ENCODE measurements at regions not wholly inside any gene's neighbourhood (a gene's known extent, or its start where the extent isn't known, plus 50 kb on each side); places are given as distances from the start of the nearest gene placed in this dataset.

- no peak for DNase-seq (ENCODE audit: extremely low spot score in 2 of 2)
- no peaks in the 10 kb centered on the region for H3K4me1 ChIP-seq
- H3K4me3 ChIP-seq, result no peak overlapping the region
- no peaks in the 10 kb centered on the region for H3K9me3 ChIP-seq
- H3K27me3 ChIP-seq, result no peaks in the 10 kb centered on the region
- H3K36me3 ChIP-seq, result no peaks in the 10 kb centered on the region
- TF ChIP-seq POLR2AphosphoS5 (IDR thresholded peaks at IDR 0.05; ENCODE audit: insufficient read depth in 1 of 2, low read depth in 1 of 2) (no peak), POLR2A (IDR thresholded peaks at IDR 0.05) (no peak), CTCF (IDR thresholded peaks at IDR 0.05) (no peak)
- H3K27ac ChIP-seq, result no peak overlapping the region
- intact Hi-C loops (cut with DNase I), result no loop called here
These were observed 1114.3 kb downstream of the IGSF11 start for GRCh38 chr3:117920253-117920898.

- intact Hi-C loops (cut with DNase I), result no loop called here
- Histone ChIP-seq H3K27me3 (no peaks in the 10 kb centered on the region), H3K36me3 (no peaks in the 10 kb centered on the region), H3K4me3 (no peak overlapping the region), H3K4me1 (no peaks in the 10 kb centered on the region), H3K27ac (no peak overlapping the region), H3K9me3 (no peaks in the 10 kb centered on the region)
- DNase-seq (ENCODE audit: extremely low spot score in 2 of 2), result no peak
- TF ChIP-seq CTCF (IDR thresholded peaks at IDR 0.05) (no peak), POLR2AphosphoS5 (IDR thresholded peaks at IDR 0.05; ENCODE audit: insufficient read depth in 1 of 2, low read depth in 1 of 2) (no peak), POLR2A (IDR thresholded peaks at IDR 0.05) (no peak)
These were observed 1113.2 kb downstream of the IGSF11 start for GRCh38 chr3:117921411-117921810.

- DNase-seq (ENCODE audit: extremely low spot score in 2 of 2), result no peak
- no peaks in the 10 kb centered on the region for H3K27me3 ChIP-seq
- H3K4me1 ChIP-seq, result no peaks in the 10 kb centered on the region
- H3K9me3 ChIP-seq, result no peaks in the 10 kb centered on the region
- no peak overlapping the region for H3K4me3 ChIP-seq
- no peak overlapping the region for H3K27ac ChIP-seq
- intact Hi-C loops (cut with DNase I), result no loop called here
- H3K36me3 ChIP-seq, result no peaks in the 10 kb centered on the region
- TF ChIP-seq POLR2AphosphoS5 (IDR thresholded peaks at IDR 0.05; ENCODE audit: insufficient read depth in 1 of 2, low read depth in 1 of 2) (no peak), CTCF (IDR thresholded peaks at IDR 0.05) (no peak), POLR2A (IDR thresholded peaks at IDR 0.05) (no peak)
These were observed 1112.6 kb downstream of the IGSF11 start for GRCh38 chr3:117922039-117922438.

- no peaks in the 10 kb centered on the region for H3K36me3 ChIP-seq
- H3K9me3 ChIP-seq, result no peaks in the 10 kb centered on the region
- DNase-seq (ENCODE audit: extremely low spot score in 2 of 2), result no peak
- TF ChIP-seq POLR2A (IDR thresholded peaks at IDR 0.05) (no peak), CTCF (IDR thresholded peaks at IDR 0.05) (no peak), POLR2AphosphoS5 (IDR thresholded peaks at IDR 0.05; ENCODE audit: insufficient read depth in 1 of 2, low read depth in 1 of 2) (no peak)
- H3K27ac ChIP-seq, result no peak overlapping the region
- H3K4me1 ChIP-seq, result no peaks in the 10 kb centered on the region
- H3K27me3 ChIP-seq, result no peaks in the 10 kb centered on the region
- intact Hi-C loops (cut with DNase I), result no loop called here
- H3K4me3 ChIP-seq, result no peak overlapping the region
These were observed 1107.8 kb downstream of the IGSF11 start for GRCh38 chr3:117926819-117927218.

- H3K4me3 ChIP-seq, result no peak overlapping the region
- TF ChIP-seq POLR2AphosphoS5 (IDR thresholded peaks at IDR 0.05; ENCODE audit: insufficient read depth in 1 of 2, low read depth in 1 of 2), result no peak
- no peak for TF ChIP-seq POLR2A (IDR thresholded peaks at IDR 0.05)
- TF ChIP-seq CTCF (IDR thresholded peaks at IDR 0.05), result no peak
- H3K9me3 ChIP-seq, result no peaks in the 10 kb centered on the region
- intact Hi-C loops (cut with DNase I), result no loop called here
- no peaks in the 10 kb centered on the region for H3K4me1 ChIP-seq
- H3K27ac ChIP-seq, result no peak overlapping the region
- DNase-seq (ENCODE audit: extremely low spot score in 2 of 2), result no peak
- no peaks in the 10 kb centered on the region for H3K27me3 ChIP-seq
- H3K36me3 ChIP-seq, result no peaks in the 10 kb centered on the region
These were observed 1106.8 kb downstream of the IGSF11 start for GRCh38 chr3:117927825-117928224.
